HAP-1 (cell line): ENCODE measurements at regions not wholly inside any gene's neighbourhood (a gene's known extent, or its start where the extent isn't known, plus 50 kb on each side); places are given as distances from the start of the nearest gene placed in this dataset.

Experiments used
- DNase-seq, 2 experiments: peaks; one replicate each; pipeline ENCODE4 v3.0.0-alpha.2; 2016 to 2020; ENCODE audit warnings: low spot score in 2 of 2
- H3K27me3 ChIP-seq: fragments of 250-450 bp; sonication (Bioruptor Pico); 2 replicates; pipeline ENCODE4 v1.5.1; 2020; ENCODE audit warnings: low read depth, mild to moderate bottlenecking, moderate library complexity
- H3K36me3 ChIP-seq: fragments of 250-450 bp; sonication (Bioruptor Pico); replicated peaks from 2 replicates; pipeline ENCODE4 v1.5.1; 2020; ENCODE audit warnings: mild to moderate bottlenecking
- H3K4me1 ChIP-seq: fragments of 250-450 bp; sonication (Bioruptor Pico); 2 replicates; pipeline ENCODE4 v1.5.1; 2020; ENCODE audit warnings: mild to moderate bottlenecking
- H3K4me3 ChIP-seq: fragments of 250-450 bp; sonication (Bioruptor Pico); 2 replicates; pipeline ENCODE4 v1.5.1; 2020; ENCODE audit warnings: mild to moderate bottlenecking, moderate library complexity
- H3K9me3 ChIP-seq: fragments of 250-450 bp; sonication (Bioruptor Pico); 2 replicates; pipeline ENCODE4 v1.5.1; 2020; ENCODE audit warnings: mild to moderate bottlenecking, moderate library complexity
- in situ Hi-C: fragments of 300-500 bp; cut with MboI; formaldehyde crosslinking; loops from 3 replicates; pipeline ENCODE4 v1.14.3; 2020; ENCODE audit warnings: low sequenced_read_pairs, inconsistent platforms, mixed read lengths

DNA sequence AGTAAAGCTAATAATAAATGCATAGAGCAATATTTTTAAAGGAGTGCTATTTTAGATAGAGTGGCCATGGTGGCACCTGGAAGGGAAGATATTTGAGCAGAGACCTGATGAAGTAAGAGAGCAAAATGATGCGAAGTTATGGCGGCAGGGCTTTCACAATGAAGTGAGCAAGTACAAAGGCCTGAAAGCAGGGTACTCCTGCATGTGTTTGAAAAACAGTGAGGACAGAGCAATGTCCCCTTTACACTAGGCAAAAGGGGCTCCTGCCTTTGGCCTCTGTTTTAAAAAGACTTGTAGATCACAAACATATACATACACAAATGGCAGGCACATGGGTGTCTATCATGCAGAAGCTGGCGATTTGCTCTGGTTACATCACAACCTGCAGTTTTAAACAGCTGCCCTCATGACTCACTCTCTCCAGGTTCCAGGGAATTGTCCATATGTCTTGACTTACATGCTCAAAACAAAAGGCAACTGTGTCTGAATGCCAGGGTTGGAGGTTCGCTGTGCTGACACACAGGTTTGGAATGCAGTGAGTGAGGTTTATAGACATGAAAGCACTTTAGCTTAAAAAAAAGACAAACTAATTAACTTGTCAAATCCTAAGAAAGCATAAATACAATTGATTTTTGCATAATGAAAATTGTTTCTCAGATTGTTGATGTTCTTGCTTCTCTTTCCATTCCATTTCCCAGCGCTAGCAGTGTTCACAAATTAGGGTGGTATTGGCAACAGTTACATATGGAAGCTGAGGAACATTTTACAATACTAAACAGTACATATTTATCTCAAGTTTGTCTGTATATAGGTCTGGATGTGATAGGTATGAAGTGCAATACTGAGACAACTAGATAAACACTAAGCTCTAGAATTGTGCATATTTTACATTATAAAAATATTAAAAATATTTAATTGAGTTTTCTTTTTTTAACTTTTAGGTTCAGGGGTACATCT lies 313.9 kb downstream of the BARHL2 start:
- Histone ChIP-seq H3K4me3 (no peak overlapping the region), H3K36me3 (no peaks in the 10 kb centered on the region), H3K27me3 (no peaks in the 10 kb centered on the region), H3K9me3 (no peaks in the 10 kb centered on the region), H3K4me1 (no peaks in the 10 kb centered on the region; the same call in 1 of the 2 replicates)
- DNase-seq, result peak; percentile 55 to 64
- in situ Hi-C loops, result no loop called here

- in situ Hi-C loops, result no loop called here
- H3K36me3 ChIP-seq, result no peaks in the 10 kb centered on the region
- no peak overlapping the region for H3K4me3 ChIP-seq
- DNase-seq, result no peak
- no peaks in the 10 kb centered on the region for H3K9me3 ChIP-seq
- H3K27me3 ChIP-seq, result no peaks in the 10 kb centered on the region
- H3K4me1 ChIP-seq, result no peaks in the 10 kb centered on the region; the same call in 1 of the 2 replicates
Measured at GRCh38 chr1:90400131-90400530, 317.0 kb downstream of the BARHL2 start.

DNA sequence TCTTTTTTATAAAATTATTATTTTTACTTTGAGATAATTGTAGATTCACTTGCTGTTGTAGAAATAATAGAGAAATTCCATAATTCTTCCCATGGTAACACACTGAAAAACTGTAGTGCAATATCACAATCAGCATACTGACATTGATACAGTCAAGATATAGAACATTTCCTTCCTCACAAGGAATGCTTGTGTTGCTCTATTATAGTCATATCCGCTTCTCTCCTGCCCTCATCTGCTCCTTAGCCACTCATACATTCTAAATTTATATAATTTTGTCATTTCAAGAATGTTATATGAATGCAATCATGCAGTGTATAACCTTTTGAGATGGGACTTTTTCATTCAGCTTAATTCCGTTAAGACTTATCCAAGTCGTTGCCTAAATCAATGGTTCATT lies 320.2 kb downstream of the BARHL2 start:
- Histone ChIP-seq H3K4me3 (no peak overlapping the region), H3K9me3 (no peaks in the 10 kb centered on the region), H3K4me1 (no peaks in the 10 kb centered on the region), H3K36me3 (no peaks in the 10 kb centered on the region), H3K27me3 (no peaks in the 10 kb centered on the region)
- in situ Hi-C loops, result no loop called here
- no peak for DNase-seq

- Histone ChIP-seq H3K4me3 (no peak overlapping the region), H3K9me3 (no peaks in the 10 kb centered on the region), H3K36me3 (no peaks in the 10 kb centered on the region; the same call in 1 of the 2 replicates), H3K4me1 (no peaks in the 10 kb centered on the region), H3K27me3 (no peaks in the 10 kb centered on the region)
- DNase-seq, result no peak
- in situ Hi-C loops, result no loop called here
Measured at GRCh38 chr1:90394247-90394646, 322.9 kb downstream of the BARHL2 start.

DNA sequence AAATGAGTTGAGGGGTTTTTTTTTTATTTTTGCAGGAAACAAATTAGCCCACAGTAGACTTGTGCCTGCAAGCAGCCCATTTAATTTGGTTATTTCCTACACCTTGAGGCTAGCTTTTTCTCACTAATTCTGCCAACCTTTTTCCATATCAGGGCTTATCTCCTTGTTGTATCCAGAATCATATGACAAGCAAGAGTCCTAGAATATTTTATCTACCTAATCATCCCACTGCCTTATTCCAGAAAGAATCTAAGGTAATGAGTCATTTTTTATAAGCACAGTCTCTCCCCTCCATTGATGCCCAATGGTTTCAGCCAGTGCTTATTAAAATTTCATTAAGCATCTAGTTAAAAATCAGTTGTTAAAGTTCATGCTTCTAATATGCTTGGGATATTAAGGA lies 324.1 kb downstream of the BARHL2 start:
- in situ Hi-C loops, result no loop called here

GRCh38 chr1:90391126-90391525 lies 326.0 kb downstream of the BARHL2 start:
- H3K4me3 ChIP-seq, result no peak overlapping the region
- DNase-seq, result no peak
- H3K4me1 ChIP-seq, result no peaks in the 10 kb centered on the region
- in situ Hi-C loops, result no loop called here
- H3K9me3 ChIP-seq, result no peaks in the 10 kb centered on the region
- no peaks in the 10 kb centered on the region; the same call in 1 of the 2 replicates for H3K36me3 ChIP-seq
- no peaks in the 10 kb centered on the region for H3K27me3 ChIP-seq

More for the DNA sequence above, 324.1 kb downstream of the BARHL2 start:
- Histone ChIP-seq H3K4me3 (no peak overlapping the region), H3K27me3 (no peaks in the 10 kb centered on the region), H3K9me3 (no peaks in the 10 kb centered on the region), H3K36me3 (no peaks in the 10 kb centered on the region; the same call in 1 of the 2 replicates), H3K4me1 (no peaks in the 10 kb centered on the region)
- DNase-seq, result no peak

GRCh38 chr1:90387805-90388204 lies 329.3 kb downstream of the BARHL2 start:
- no peak for DNase-seq
- H3K9me3 ChIP-seq, result no peaks in the 10 kb centered on the region
- no peaks in the 10 kb centered on the region for H3K4me1 ChIP-seq
- no peak overlapping the region for H3K4me3 ChIP-seq
- H3K36me3 ChIP-seq, result no peaks in the 10 kb centered on the region; the same call in 1 of the 2 replicates
- H3K27me3 ChIP-seq, result no peaks in the 10 kb centered on the region
- in situ Hi-C loops, result no loop called here

GRCh38 chr1:90386899-90387720 lies 330.0 kb downstream of the BARHL2 start:
- in situ Hi-C loops, result no loop called here
- Histone ChIP-seq H3K4me1 (no peaks in the 10 kb centered on the region), H3K4me3 (no peak overlapping the region), H3K36me3 (no peaks in the 10 kb centered on the region; the same call in 1 of the 2 replicates), H3K27me3 (no peaks in the 10 kb centered on the region), H3K9me3 (no peaks in the 10 kb centered on the region)
- DNase-seq, result no peak

DNA sequence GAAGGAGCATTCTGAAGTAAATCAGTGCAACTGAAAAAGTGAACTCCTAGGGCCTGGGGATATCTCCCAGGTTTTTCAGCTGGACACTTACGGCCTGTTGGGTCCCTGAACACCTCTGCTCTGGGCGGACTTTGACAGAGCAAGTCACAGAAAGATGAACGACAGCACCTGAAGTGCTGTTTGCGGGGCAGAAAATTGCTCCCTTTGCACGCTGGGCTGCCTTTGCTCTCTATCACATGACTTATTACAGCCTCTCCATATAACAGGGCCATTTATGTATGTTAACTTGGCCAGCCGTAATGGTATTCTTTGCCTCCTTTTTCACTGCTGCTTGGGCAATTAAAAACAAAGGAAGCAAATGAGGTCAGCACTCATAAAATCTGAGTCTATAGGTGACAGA lies 332.9 kb downstream of the BARHL2 start:
- H3K9me3 ChIP-seq, result no peaks in the 10 kb centered on the region
- no peaks in the 10 kb centered on the region for H3K36me3 ChIP-seq
- in situ Hi-C loops, result no loop called here
- no peak for DNase-seq
- no peaks in the 10 kb centered on the region for H3K4me1 ChIP-seq
- H3K4me3 ChIP-seq, result no peak overlapping the region
- no peaks in the 10 kb centered on the region for H3K27me3 ChIP-seq

DNA sequence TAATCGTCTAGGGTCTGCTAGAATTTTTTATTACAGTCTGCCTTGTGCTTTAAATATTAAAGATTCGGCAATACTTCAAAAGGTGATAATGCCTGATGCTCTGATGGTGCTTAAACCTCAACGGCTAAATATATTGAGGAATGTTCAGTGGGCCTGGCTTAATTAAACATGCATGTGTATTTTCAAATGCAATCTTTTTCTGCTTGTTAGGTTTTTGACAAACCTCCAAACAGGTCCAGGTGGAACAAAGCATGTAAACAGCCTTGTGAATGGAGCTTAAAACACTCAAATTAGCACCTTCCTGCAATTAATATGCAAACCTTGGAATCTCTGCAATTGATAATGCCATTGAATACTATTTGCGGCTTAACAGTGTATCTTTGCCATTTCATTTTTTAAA lies 334.9 kb downstream of the BARHL2 start:
- Histone ChIP-seq H3K36me3 (no peaks in the 10 kb centered on the region), H3K9me3 (no peaks in the 10 kb centered on the region), H3K4me3 (no peak overlapping the region), H3K27me3 (no peaks in the 10 kb centered on the region), H3K4me1 (no peaks in the 10 kb centered on the region)
- no peak for DNase-seq
- in situ Hi-C loops, result no loop called here

DNA sequence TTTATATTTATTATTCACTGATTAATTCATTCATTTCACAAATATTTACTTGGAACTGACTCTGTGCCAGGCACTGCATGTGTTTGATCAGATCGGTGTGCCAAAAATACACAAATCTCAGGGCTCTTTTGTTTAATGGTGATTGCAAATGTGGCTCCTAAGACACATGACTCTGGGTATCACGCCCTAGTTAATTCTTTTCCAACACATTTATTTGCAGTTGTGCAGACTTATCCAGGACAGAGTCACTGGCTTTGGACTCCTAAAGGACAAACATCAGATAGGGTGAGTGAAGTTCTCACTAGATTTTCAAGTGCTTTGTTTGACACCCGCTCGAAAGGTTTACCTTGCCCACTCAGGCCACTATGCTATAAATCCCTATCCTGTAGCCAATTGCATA lies 335.5 kb downstream of the BARHL2 start:
- no peak for DNase-seq
- H3K27me3 ChIP-seq, result no peaks in the 10 kb centered on the region
- in situ Hi-C loops, result no loop called here

GRCh38 chr1:90371448-90371813 lies 345.7 kb downstream of the BARHL2 start:
- in situ Hi-C loops, result no loop called here
- DNase-seq, result no peak
- Histone ChIP-seq H3K4me1 (no peaks in the 10 kb centered on the region), H3K4me3 (no peak overlapping the region), H3K27me3 (no peaks in the 10 kb centered on the region), H3K9me3 (no peaks in the 10 kb centered on the region), H3K36me3 (no peaks in the 10 kb centered on the region)

More for the DNA sequence above, 335.5 kb downstream of the BARHL2 start:
- no peaks in the 10 kb centered on the region for H3K9me3 ChIP-seq
- no peak overlapping the region for H3K4me3 ChIP-seq
- H3K36me3 ChIP-seq, result no peaks in the 10 kb centered on the region
- H3K4me1 ChIP-seq, result no peaks in the 10 kb centered on the region

DNA sequence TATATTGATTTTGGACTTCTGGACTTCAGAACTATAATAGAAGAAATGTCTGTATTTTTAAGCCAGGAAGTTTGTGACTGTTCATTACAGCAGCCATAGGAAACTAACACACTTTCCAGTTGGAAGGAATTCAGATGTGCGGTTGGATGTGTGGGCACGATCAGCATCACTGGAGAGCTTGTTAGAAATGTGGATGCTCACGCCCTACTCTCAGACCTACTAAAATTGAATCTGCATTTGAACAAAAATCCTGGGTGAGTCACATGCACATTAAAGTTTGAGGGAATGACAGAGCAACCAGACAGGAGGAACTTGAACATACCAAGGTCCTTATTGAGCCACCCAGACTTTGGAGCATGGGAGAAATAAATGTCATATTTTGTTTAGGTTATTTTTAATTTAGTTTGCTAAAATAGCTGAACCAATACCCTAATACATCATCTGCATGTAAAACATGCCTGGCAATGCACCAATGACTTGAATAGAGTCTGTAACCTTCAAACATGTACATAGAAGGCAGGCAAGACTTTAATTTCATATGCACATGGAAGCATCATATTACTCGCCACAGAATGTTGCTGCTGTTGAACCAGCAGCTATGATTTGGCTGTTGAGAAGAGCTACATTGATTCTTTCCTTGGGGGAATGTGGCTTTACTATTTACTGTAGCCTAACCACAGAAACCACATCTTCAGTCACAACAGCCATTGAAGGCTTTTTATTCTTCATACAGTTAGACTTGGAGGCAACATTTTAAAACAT lies 346.2 kb downstream of the BARHL2 start:
- no peaks in the 10 kb centered on the region; the same call in none of the 2 replicates for H3K27me3 ChIP-seq
- no peak for DNase-seq
- H3K4me1 ChIP-seq, result no peaks in the 10 kb centered on the region
- H3K9me3 ChIP-seq, result no peaks in the 10 kb centered on the region
- no peaks in the 10 kb centered on the region for H3K36me3 ChIP-seq
- in situ Hi-C loops, result no loop called here
- H3K4me3 ChIP-seq, result no peak overlapping the region
